Gastroesophageal sphincter (tissue), 3 donors: ENCODE measurements at regions not wholly inside any gene's neighbourhood (a gene's known extent, or its start where the extent isn't known, plus 50 kb on each side); places are given as distances from the start of the nearest gene placed in this dataset.

ENCODE experiments used
- CTCF ChIP-seq, 4 experiments: fragments of 200-600 bp in 2 of 4; fragments of 450-650 bp in 2 of 4; sonication (generic) in 1 of 4; IDR thresholded peaks; one replicate each; pipeline ENCODE4 v1.5.1; 2017 to 2019; ENCODE audit warnings: antibody characterized with exemption in 4 of 4, mild to moderate bottlenecking in 2 of 4, moderate library complexity in 2 of 4
- POLR2A ChIP-seq, 2 donors: fragments of 450-650 bp; IDR thresholded peaks; one replicate each; pipeline ENCODE4 v1.6.1; 2017; ENCODE audit warnings: antibody characterized with exemption in 2 of 2, mild to moderate bottlenecking in 2 of 2, moderate library complexity in 1 of 2

DNA sequence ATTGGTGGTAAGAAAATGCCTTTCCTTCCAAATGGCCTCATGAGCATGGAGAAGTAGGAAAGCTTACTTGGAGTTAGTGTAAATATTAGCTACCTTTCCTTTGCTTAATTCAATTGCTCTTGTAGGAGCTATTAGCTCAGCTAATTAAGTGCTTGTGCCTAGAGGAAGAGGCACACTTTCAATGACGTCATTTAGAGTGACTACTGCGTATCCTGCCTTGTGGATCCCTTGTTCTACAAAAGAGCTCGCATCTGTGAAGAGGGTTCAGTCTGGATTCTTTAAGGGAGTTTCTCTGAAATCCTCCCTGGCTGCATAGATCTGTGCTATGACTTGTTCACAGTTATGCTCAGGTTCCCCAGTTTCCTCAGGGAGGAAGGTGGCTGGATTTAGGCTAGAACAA lies 122.5 kb upstream of the SPHKAP start:
- no peak for TF ChIP-seq CTCF (IDR thresholded peaks at IDR 0.05)
- TF ChIP-seq POLR2A (IDR thresholded peaks at IDR 0.05) = no peak
